ENCODE measurements at regions not wholly inside any gene's neighbourhood (a gene's known extent, or its start where the extent isn't known, plus 50 kb on each side); places are given as distances from the start of the nearest gene placed in this dataset.
"Not testable (repeated sequence)": the region's sequence is repeated elsewhere in the genome, so short reads cannot be mapped to it uniquely, and the experiment has no call there.

- H3K79me2 ChIP-seq (ENCODE audit: control insufficient read depth, insufficient read depth, low read length, unreplicated experiment): no peaks in the 10 kb centered on the region
- no peaks in the 10 kb centered on the region for H3K36me3 ChIP-seq (ENCODE audit: insufficient read depth, low read length)
- H3K27ac ChIP-seq (ENCODE audit: low read depth, low read length): no peak overlapping the region
- H3K27me3 ChIP-seq (ENCODE audit: insufficient read depth, low read length): peaks cover 14% of the 10 kb centered on the region; the same call in 1 of the 2 replicates
- H3K4me1 ChIP-seq (ENCODE audit: control insufficient read depth, insufficient read depth, low read length, unreplicated experiment): no peaks in the 10 kb centered on the region
- no peak overlapping the region for H2AFZ ChIP-seq (ENCODE audit: low read length, unreplicated experiment)
- H3K4me3 ChIP-seq (ENCODE audit: low read depth, low read length): no peak overlapping the region
These were observed 177.6 kb downstream of the IRF8 start for GRCh38 chr16:86076606-86077005.

- H2AFZ ChIP-seq (ENCODE audit: low read length, unreplicated experiment): no peak overlapping the region
- no peaks in the 10 kb centered on the region for H3K4me1 ChIP-seq (ENCODE audit: control insufficient read depth, insufficient read depth, low read length, unreplicated experiment)
- peaks cover 18% of the 10 kb centered on the region; the same call in 1 of the 2 replicates for H3K27me3 ChIP-seq (ENCODE audit: insufficient read depth, low read length)
- no peak overlapping the region for H3K4me3 ChIP-seq (ENCODE audit: low read depth, low read length)
- no peak overlapping the region for H3K27ac ChIP-seq (ENCODE audit: low read depth, low read length)
- H3K79me2 ChIP-seq (ENCODE audit: control insufficient read depth, insufficient read depth, low read length, unreplicated experiment): no peaks in the 10 kb centered on the region
- no peaks in the 10 kb centered on the region for H3K36me3 ChIP-seq (ENCODE audit: insufficient read depth, low read length)
These were observed 178.4 kb downstream of the IRF8 start for GRCh38 chr16:86077243-86077940.

GRCh38 chr16:86078121-86078600, 179.2 kb downstream of the IRF8 start:
- Histone ChIP-seq H3K27ac (ENCODE audit: low read depth, low read length) (no peak overlapping the region), H3K4me1 (ENCODE audit: control insufficient read depth, insufficient read depth, low read length, unreplicated experiment) (no peaks in the 10 kb centered on the region), H3K27me3 (ENCODE audit: insufficient read depth, low read length) (peaks cover 17% of the 10 kb centered on the region; the same call in 1 of the 2 replicates), H3K36me3 (ENCODE audit: insufficient read depth, low read length) (no peaks in the 10 kb centered on the region), H3K79me2 (ENCODE audit: control insufficient read depth, insufficient read depth, low read length, unreplicated experiment) (no peaks in the 10 kb centered on the region), H3K4me3 (ENCODE audit: low read depth, low read length) (no peak overlapping the region), H2AFZ (ENCODE audit: low read length, unreplicated experiment) (no peak overlapping the region)

GRCh38 chr16:86078711-86079110, 179.7 kb downstream of the IRF8 start:
- not testable (repeated sequence) for H3K27ac ChIP-seq (ENCODE audit: low read depth, low read length); H3K79me2 ChIP-seq (ENCODE audit: control insufficient read depth, insufficient read depth, low read length, unreplicated experiment); H3K4me3 ChIP-seq (ENCODE audit: low read depth, low read length); H2AFZ ChIP-seq (ENCODE audit: low read length, unreplicated experiment); H3K4me1 ChIP-seq (ENCODE audit: control insufficient read depth, insufficient read depth, low read length, unreplicated experiment); H3K36me3 ChIP-seq (ENCODE audit: insufficient read depth, low read length)
- H3K27me3 ChIP-seq (ENCODE audit: insufficient read depth, low read length): peaks cover 15% of the 10 kb centered on the region; the same call in 1 of the 2 replicates

GRCh38 chr16:86079255-86079885, 180.4 kb downstream of the IRF8 start:
- no peak overlapping the region for H3K27ac ChIP-seq (ENCODE audit: low read depth, low read length)
- no peaks in the 10 kb centered on the region for H3K36me3 ChIP-seq (ENCODE audit: insufficient read depth, low read length)
- peaks cover 15% of the 10 kb centered on the region; the same call in 1 of the 2 replicates for H3K27me3 ChIP-seq (ENCODE audit: insufficient read depth, low read length)
- H3K4me1 ChIP-seq (ENCODE audit: control insufficient read depth, insufficient read depth, low read length, unreplicated experiment): no peaks in the 10 kb centered on the region
- H3K79me2 ChIP-seq (ENCODE audit: control insufficient read depth, insufficient read depth, low read length, unreplicated experiment): no peaks in the 10 kb centered on the region
- no peak overlapping the region for H2AFZ ChIP-seq (ENCODE audit: low read length, unreplicated experiment)
- H3K4me3 ChIP-seq (ENCODE audit: low read depth, low read length): no peak overlapping the region

- no peaks in the 10 kb centered on the region for H3K4me1 ChIP-seq (ENCODE audit: control insufficient read depth, insufficient read depth, low read length, unreplicated experiment)
- H3K27ac ChIP-seq (ENCODE audit: low read depth, low read length): no peak overlapping the region
- H2AFZ ChIP-seq (ENCODE audit: low read length, unreplicated experiment): no peak overlapping the region
- H3K36me3 ChIP-seq (ENCODE audit: insufficient read depth, low read length): no peaks in the 10 kb centered on the region
- no peak overlapping the region for H3K4me3 ChIP-seq (ENCODE audit: low read depth, low read length)
- H3K79me2 ChIP-seq (ENCODE audit: control insufficient read depth, insufficient read depth, low read length, unreplicated experiment): no peaks in the 10 kb centered on the region
- H3K27me3 ChIP-seq (ENCODE audit: insufficient read depth, low read length): peaks cover 15% of the 10 kb centered on the region; the same call in 1 of the 2 replicates
These were observed 181.3 kb downstream of the IRF8 start for GRCh38 chr16:86080131-86080875.

- no peaks in the 10 kb centered on the region for H3K36me3 ChIP-seq (ENCODE audit: insufficient read depth, low read length)
These were observed 182.0 kb downstream of the IRF8 start for GRCh38 chr16:86080982-86081381.

GRCh38 chr16:86082418-86083030, 183.6 kb downstream of the IRF8 start:
- H3K36me3 ChIP-seq (ENCODE audit: insufficient read depth, low read length): no peaks in the 10 kb centered on the region
- H3K27me3 ChIP-seq (ENCODE audit: insufficient read depth, low read length): peaks cover 8% of the 10 kb centered on the region; the same call in 1 of the 2 replicates

More at GRCh38 chr16:86080982-86081381, 182.0 kb downstream of the IRF8 start:
- Histone ChIP-seq H3K27ac (ENCODE audit: low read depth, low read length) (no peak overlapping the region), H3K27me3 (ENCODE audit: insufficient read depth, low read length) (peaks cover 9% of the 10 kb centered on the region; the same call in 1 of the 2 replicates), H3K4me3 (ENCODE audit: low read depth, low read length) (no peak overlapping the region), H2AFZ (ENCODE audit: low read length, unreplicated experiment) (no peak overlapping the region), H3K79me2 (ENCODE audit: control insufficient read depth, insufficient read depth, low read length, unreplicated experiment) (no peaks in the 10 kb centered on the region), H3K4me1 (ENCODE audit: control insufficient read depth, insufficient read depth, low read length, unreplicated experiment) (no peaks in the 10 kb centered on the region)

GRCh38 chr16:86083382-86084002, 184.5 kb downstream of the IRF8 start:
- Histone ChIP-seq H3K4me3 (ENCODE audit: low read depth, low read length) (no peak overlapping the region), H3K4me1 (ENCODE audit: control insufficient read depth, insufficient read depth, low read length, unreplicated experiment) (no peaks in the 10 kb centered on the region), H3K36me3 (ENCODE audit: insufficient read depth, low read length) (no peaks in the 10 kb centered on the region), H3K79me2 (ENCODE audit: control insufficient read depth, insufficient read depth, low read length, unreplicated experiment) (no peaks in the 10 kb centered on the region), H2AFZ (ENCODE audit: low read length, unreplicated experiment) (no peak overlapping the region), H3K27ac (ENCODE audit: low read depth, low read length) (no peak overlapping the region), H3K27me3 (ENCODE audit: insufficient read depth, low read length) (peaks cover 8% of the 10 kb centered on the region; the same call in 1 of the 2 replicates)

More at GRCh38 chr16:86082418-86083030, 183.6 kb downstream of the IRF8 start:
- Histone ChIP-seq H3K4me1 (ENCODE audit: control insufficient read depth, insufficient read depth, low read length, unreplicated experiment) (no peaks in the 10 kb centered on the region), H3K27ac (ENCODE audit: low read depth, low read length) (no peak overlapping the region), H2AFZ (ENCODE audit: low read length, unreplicated experiment) (no peak overlapping the region), H3K4me3 (ENCODE audit: low read depth, low read length) (no peak overlapping the region), H3K79me2 (ENCODE audit: control insufficient read depth, insufficient read depth, low read length, unreplicated experiment) (no peaks in the 10 kb centered on the region)

GRCh38 chr16:86085161-86085611, 186.2 kb downstream of the IRF8 start:
- Histone ChIP-seq H3K27ac (ENCODE audit: low read depth, low read length) (no peak overlapping the region), H3K79me2 (ENCODE audit: control insufficient read depth, insufficient read depth, low read length, unreplicated experiment) (no peaks in the 10 kb centered on the region), H3K4me1 (ENCODE audit: control insufficient read depth, insufficient read depth, low read length, unreplicated experiment) (no peaks in the 10 kb centered on the region), H2AFZ (ENCODE audit: low read length, unreplicated experiment) (no peak overlapping the region), H3K27me3 (ENCODE audit: insufficient read depth, low read length) (peaks cover 4% of the 10 kb centered on the region; the same call in 1 of the 2 replicates), H3K4me3 (ENCODE audit: low read depth, low read length) (no peak overlapping the region), H3K36me3 (ENCODE audit: insufficient read depth, low read length) (no peaks in the 10 kb centered on the region)
